A673 (cell line): ENCODE measurements at regions not wholly inside any gene's neighbourhood (a gene's known extent, or its start where the extent isn't known, plus 50 kb on each side); places are given as distances from the start of the nearest gene placed in this dataset.

Experiments
- BruUV-seq: library from RNA; stranded (reverse); fragments of 400-500 nt; replicated peaks from 2 replicates; lab custom pipeline; 2021; lab: Mats Ljungman, UMichigan
- CTCF ChIA-PET: fragments of 300-600 bp; sonication (Branson Sonifier 250); formaldehyde crosslinking; loops from one replicate; lab custom pipeline; 2022; ENCODE audit warnings: antibody characterized with exemption; lab: Charles Lee
- POLR2A ChIA-PET: fragments of 300-600 bp; sonication (Branson Sonifier 250); formaldehyde crosslinking; loops from one replicate; lab custom pipeline; 2022; ENCODE audit warnings: antibody characterized with exemption; ENCODE audit not compliant: low non-redundant PET; lab: Charles Lee
- DNase-seq: peaks from one replicate; pipeline ENCODE4 v3.0.0-alpha.2; 2015; ENCODE audit warnings: low spot score
- H3K27ac ChIP-seq: fragments of 200-600 bp; sonication (generic); 2 replicates; pipeline ENCODE4 v1.5.1; 2016; ENCODE audit warnings: mixed run types, low read depth, mild to moderate bottlenecking, mixed read lengths, antibody characterized with exemption, low read length; ENCODE audit not compliant: poor library complexity, severe bottlenecking
- H3K27me3 ChIP-seq: fragments of 200-600 bp; sonication (generic); replicated peaks from 2 replicates; pipeline ENCODE4 v1.6.1; 2017; ENCODE audit warnings: mixed run types, low read depth, mild to moderate bottlenecking, mixed read lengths, antibody characterized with exemption, low read length; ENCODE audit not compliant: insufficient read depth, poor library complexity
- H3K36me3 ChIP-seq: fragments of 200-600 bp; sonication (generic); 2 replicates; pipeline ENCODE4 v1.6.1; 2016; ENCODE audit warnings: mixed run types, mild to moderate bottlenecking, mixed read lengths, antibody characterized with exemption, low read length; ENCODE audit not compliant: insufficient read depth, poor library complexity, severe bottlenecking
- H3K4me1 ChIP-seq: fragments of 200-600 bp; sonication (generic); 2 replicates; pipeline ENCODE4 v1.6.1; 2017; ENCODE audit warnings: mixed run types, mild to moderate bottlenecking, mixed read lengths, antibody characterized with exemption, low read length; ENCODE audit not compliant: insufficient read depth, poor library complexity, severe bottlenecking
- H3K4me3 ChIP-seq: fragments of 200-600 bp; sonication (generic); 2 replicates; pipeline ENCODE4 v1.5.1; 2016; ENCODE audit warnings: low read depth, mixed run types, mild to moderate bottlenecking, mixed read lengths, low read length; ENCODE audit not compliant: poor library complexity, severe bottlenecking
- H3K9me3 ChIP-seq: fragments of 200-600 bp; sonication (generic); 2 replicates; pipeline ENCODE4 v1.6.1; 2016; ENCODE audit warnings: mixed run types, low read depth, mild to moderate bottlenecking, mixed read lengths, antibody characterized with exemption, low read length; ENCODE audit not compliant: poor library complexity, severe bottlenecking
- EZH2 ChIP-seq: fragments of 200-600 bp; sonication (generic); IDR thresholded peaks from 2 replicates; pipeline ENCODE4 v1.6.1; 2017; ENCODE audit warnings: borderline replicate concordance, low read depth, mild to moderate bottlenecking, mixed read lengths, antibody characterized with exemption, low read length; ENCODE audit not compliant: poor library complexity, severe bottlenecking
- intact Hi-C: fragments of 100-400 bp; cut with micrococcal nuclease; formaldehyde crosslinking; loops from one replicate; pipeline ENCODE4 v1.10.0; 2022; ENCODE audit not compliant: unreplicated experiment
- TF ChIP-seq, protein P1 (sequence below): fragments of 300-800, 200-600 bp; sonication (generic); conservative IDR thresholded peaks from 2 replicates; pipeline ENCODE4 v1.5.1; 2017; ENCODE audit warnings: low read depth, mild to moderate bottlenecking, antibody characterized with exemption, low read length, moderate library complexity, mixed read lengths

- TF ChIP-seq, protein P1, sequence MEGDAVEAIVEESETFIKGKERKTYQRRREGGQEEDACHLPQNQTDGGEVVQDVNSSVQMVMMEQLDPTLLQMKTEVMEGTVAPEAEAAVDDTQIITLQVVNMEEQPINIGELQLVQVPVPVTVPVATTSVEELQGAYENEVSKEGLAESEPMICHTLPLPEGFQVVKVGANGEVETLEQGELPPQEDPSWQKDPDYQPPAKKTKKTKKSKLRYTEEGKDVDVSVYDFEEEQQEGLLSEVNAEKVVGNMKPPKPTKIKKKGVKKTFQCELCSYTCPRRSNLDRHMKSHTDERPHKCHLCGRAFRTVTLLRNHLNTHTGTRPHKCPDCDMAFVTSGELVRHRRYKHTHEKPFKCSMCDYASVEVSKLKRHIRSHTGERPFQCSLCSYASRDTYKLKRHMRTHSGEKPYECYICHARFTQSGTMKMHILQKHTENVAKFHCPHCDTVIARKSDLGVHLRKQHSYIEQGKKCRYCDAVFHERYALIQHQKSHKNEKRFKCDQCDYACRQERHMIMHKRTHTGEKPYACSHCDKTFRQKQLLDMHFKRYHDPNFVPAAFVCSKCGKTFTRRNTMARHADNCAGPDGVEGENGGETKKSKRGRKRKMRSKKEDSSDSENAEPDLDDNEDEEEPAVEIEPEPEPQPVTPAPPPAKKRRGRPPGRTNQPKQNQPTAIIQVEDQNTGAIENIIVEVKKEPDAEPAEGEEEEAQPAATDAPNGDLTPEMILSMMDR, result no peak
- TF ChIP-seq EZH2, result no peak
- Histone ChIP-seq H3K27me3 (no peaks in the 10 kb centered on the region), H3K27ac (no peak overlapping the region), H3K36me3 (no peaks in the 10 kb centered on the region), H3K4me1 (peaks cover 47% of the 10 kb centered on the region), H3K4me3 (no peak overlapping the region), H3K9me3 (no peaks in the 10 kb centered on the region)
- intact Hi-C loops, result no loop called here
- BruUV-seq, result no TSS peak
- ChIA-PET POLR2A (no interaction called here), CTCF (interaction anchor here (0.5 kb wide), 1 partner anchor 37 kb away, joined by 3 read pairs; no protein-coding TSS in a partner anchor)
- no peak for DNase-seq
Measured at GRCh38 chr20:52035977-52036376, 155.6 kb downstream of the ZFP64 start.

DNA sequence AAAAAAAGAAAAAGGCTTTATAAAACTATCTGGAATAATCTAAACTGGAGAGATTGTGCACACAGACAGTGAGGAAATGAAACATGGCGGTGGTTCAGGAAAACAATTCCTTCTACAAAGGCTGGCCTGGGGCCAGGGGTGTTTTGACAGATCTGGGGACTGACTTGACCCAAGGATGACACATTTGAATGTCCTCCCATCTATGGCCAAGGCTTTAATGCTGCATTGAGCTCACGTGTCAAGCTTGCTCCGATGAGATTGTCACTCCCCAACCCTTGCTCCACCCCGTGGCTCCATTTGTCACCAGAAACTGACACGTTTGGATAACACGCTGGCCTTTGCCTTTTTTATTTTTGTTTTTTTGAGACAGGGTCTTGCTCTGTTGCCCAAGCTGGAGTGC lies 156.1 kb downstream of the ZFP64 start:
- CTCF ChIA-PET, result interaction anchor here (0.5 kb wide), 1 partner anchor 38 kb away, joined by 3 read pairs; no protein-coding TSS in a partner anchor

GRCh38 chr20:52034581-52034980 lies 157.0 kb downstream of the ZFP64 start:
- Histone ChIP-seq H3K27me3 (no peaks in the 10 kb centered on the region), H3K4me1 (peaks cover 38% of the 10 kb centered on the region), H3K4me3 (no peak overlapping the region), H3K36me3 (no peaks in the 10 kb centered on the region), H3K9me3 (no peaks in the 10 kb centered on the region), H3K27ac (no peak overlapping the region)
- no peak for TF ChIP-seq EZH2
- TF ChIP-seq, protein P1, result no peak
- BruUV-seq, result no TSS peak
- no peak for DNase-seq
- ChIA-PET CTCF (interaction anchor here (0.6 kb wide), 1 partner anchor 234 kb away, joined by 3 read pairs; no protein-coding TSS in a partner anchor), POLR2A (no interaction called here)
- intact Hi-C loops, result no loop called here

More for the DNA sequence above, 156.1 kb downstream of the ZFP64 start:
- TF ChIP-seq EZH2, result no peak
- TF ChIP-seq, protein P1, result no peak
- no peaks in the 10 kb centered on the region for H3K36me3 ChIP-seq
- no peak overlapping the region for H3K4me3 ChIP-seq
- H3K27me3 ChIP-seq, result no peaks in the 10 kb centered on the region
- BruUV-seq, result no TSS peak
- intact Hi-C loops, result no loop called here
- DNase-seq, result no peak
- H3K9me3 ChIP-seq, result no peaks in the 10 kb centered on the region
- POLR2A ChIA-PET, result no interaction called here
- H3K4me1 ChIP-seq, result peaks cover 47% of the 10 kb centered on the region
- no peak overlapping the region for H3K27ac ChIP-seq
